HUES64 (cell line): ENCODE measurements at regions not wholly inside any gene's neighbourhood (a gene's known extent, or its start where the extent isn't known, plus 50 kb on each side); places are given as distances from the start of the nearest gene placed in this dataset.

Source experiments
- H3K27ac ChIP-seq: 2 replicates; pipeline ENCODE4 v1.7.0; 2013; ENCODE audit warnings: low read depth, low read length, inconsistent platforms
- H3K27me3 ChIP-seq: 2 replicates; pipeline ENCODE4 v1.6.1; 2013; ENCODE audit warnings: mild to moderate bottlenecking, low read length; ENCODE audit not compliant: insufficient read depth
- H3K36me3 ChIP-seq: 2 replicates; pipeline ENCODE4 v1.6.1; 2013; ENCODE audit warnings: mild to moderate bottlenecking, low read length; ENCODE audit not compliant: insufficient read depth
- H3K4me1 ChIP-seq: 2 replicates; pipeline ENCODE4 v1.6.1; 2013; ENCODE audit warnings: mild to moderate bottlenecking, low read length, moderate library complexity; ENCODE audit not compliant: insufficient read depth
- H3K4me3 ChIP-seq: 2 replicates; pipeline ENCODE4 v1.5.1; 2013; ENCODE audit warnings: mild to moderate bottlenecking, low read length, moderate library complexity
- H3K9ac ChIP-seq: 2 replicates; pipeline ENCODE4 v1.6.1; 2013; ENCODE audit warnings: mild to moderate bottlenecking, low read depth, low read length
- H3K9me3 ChIP-seq: 2 replicates; pipeline ENCODE4 v1.6.1; 2013; ENCODE audit warnings: low read depth, low read length; ENCODE audit not compliant: insufficient read depth
- WGBS: fragments of 150-250, 120-280 bp; methylation state at CpG from one replicate; pipeline ENCODE4 v1.1.7; 2013; ENCODE audit warnings: missing lambda C conversion rate; 5-methylcytosine and 5-hydroxymethylcytosine counted together

DNA sequence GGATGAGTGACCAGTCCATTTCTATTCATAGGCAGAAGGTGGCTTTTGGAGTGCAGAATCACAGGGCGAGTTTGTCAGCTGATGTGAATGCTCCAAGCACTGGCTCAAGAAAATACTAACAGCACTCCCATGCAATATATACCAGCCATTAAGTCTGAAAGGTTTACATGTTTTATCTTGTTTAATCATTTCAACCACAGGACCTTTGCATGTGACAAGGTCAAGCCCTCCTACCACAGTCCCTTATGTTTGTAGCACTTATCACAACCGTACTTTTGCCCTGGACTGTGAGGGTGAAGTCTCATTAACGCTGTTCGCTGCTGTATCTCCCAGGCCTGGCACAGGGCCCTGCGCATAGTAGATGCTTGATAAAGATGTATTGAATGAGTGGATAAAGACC lies 99.3 kb upstream of the PMEPA1 start:
- Histone ChIP-seq H3K27me3 (no peaks in the 10 kb centered on the region), H3K4me1 (peaks cover 10% of the 10 kb centered on the region), H3K9ac (no peak overlapping the region), H3K9me3 (no peaks in the 10 kb centered on the region), H3K36me3 (no peaks in the 10 kb centered on the region), H3K27ac (no peak overlapping the region), H3K4me3 (no peak overlapping the region)
- WGBS: 96% methylated on average over 5 of the region's 5 CpGs

DNA sequence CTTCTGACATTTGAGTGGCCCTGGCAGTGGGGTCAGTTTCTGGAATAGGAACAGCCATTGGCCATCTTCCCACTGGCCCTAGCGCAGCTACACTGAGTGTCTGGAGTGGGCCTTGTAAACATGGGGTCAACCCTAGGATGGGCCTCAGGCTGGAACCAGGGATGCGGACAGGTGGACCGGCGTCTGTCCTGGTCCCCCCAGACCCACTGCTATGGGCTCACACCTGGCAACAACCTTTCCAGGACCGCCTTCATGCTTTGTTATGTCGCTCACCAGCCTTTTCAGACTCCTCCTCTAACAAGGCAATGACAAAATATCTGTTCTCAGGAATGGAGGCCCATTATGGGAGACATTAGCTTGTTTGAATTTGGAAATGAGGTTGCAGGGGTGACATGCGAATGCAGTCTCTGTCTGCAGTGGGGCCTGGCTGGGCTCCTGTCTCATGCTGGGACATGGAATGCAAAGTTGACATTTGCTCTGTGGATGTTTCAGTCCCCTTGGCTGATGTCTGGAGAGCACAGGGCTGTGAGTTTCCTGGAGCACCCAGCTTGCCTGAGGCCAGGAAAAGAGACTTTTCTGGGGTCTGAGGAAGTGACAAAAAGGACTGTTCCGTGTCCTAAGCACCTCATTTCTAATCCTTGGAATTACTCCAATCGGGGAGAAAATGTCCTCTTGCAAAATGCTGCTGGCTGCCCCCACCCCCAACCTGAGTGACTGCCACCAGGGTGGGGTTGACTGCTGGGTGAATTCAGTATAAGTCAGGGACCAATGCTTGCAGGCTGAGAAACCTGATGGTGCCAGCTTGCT lies 98.7 kb upstream of the PMEPA1 start:
- Histone ChIP-seq H3K9me3 (no peaks in the 10 kb centered on the region), H3K27ac (no peak overlapping the region), H3K4me3 (no peak overlapping the region), H3K27me3 (no peaks in the 10 kb centered on the region), H3K36me3 (no peaks in the 10 kb centered on the region), H3K4me1 (peaks cover 10% of the 10 kb centered on the region), H3K9ac (no peak overlapping the region)
- 64% methylated on average over 9 of the region's 9 CpGs for WGBS

DNA sequence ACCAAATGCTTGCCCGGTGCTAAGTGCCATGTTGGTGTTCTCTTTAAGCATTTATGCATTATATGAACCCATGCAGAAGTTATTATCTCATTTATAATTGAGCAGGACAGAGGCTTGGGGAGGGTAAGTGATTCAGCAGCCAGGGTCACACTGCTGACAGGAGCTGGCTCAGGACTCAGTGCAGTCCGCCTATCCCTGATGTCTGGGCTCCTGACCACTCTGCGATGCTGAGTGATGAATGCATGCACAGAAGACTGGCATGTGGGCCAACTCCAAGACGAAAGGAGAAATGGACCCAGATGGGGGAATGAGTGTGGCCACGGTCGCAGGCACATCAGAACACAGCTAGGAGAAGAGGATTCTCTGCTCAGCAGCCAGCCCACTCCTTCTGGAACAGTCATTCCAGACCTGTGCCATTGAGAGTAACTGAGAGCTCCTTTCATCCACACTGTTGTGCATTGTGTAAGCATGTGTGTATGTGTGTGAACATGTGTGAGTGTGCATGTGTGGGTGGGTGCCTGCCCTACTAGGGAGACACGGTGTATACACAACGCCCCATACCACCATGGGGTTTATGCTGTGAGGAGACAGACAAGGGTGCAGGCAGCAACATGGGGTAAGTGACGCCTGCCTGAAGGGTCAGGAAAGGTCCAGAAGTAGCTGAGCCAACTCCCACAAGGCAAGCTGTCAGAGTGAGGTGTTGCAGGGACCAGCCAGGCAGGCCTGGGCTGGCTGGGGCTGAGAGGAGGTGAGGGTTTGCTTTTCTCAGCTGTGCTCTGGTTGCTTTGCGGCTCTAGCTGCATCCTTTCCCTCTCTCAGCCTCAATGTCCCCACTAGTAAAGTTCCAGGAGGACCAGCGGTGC lies 97.8 kb upstream of the PMEPA1 start:
- no peaks in the 10 kb centered on the region for H3K36me3 ChIP-seq
- no peaks in the 10 kb centered on the region for H3K9me3 ChIP-seq
- H3K4me1 ChIP-seq: peaks cover 10% of the 10 kb centered on the region
- no peak overlapping the region for H3K4me3 ChIP-seq
- H3K9ac ChIP-seq: no peak overlapping the region
- 92% methylated on average over 10 of the region's 11 CpGs for WGBS
- H3K27me3 ChIP-seq: no peaks in the 10 kb centered on the region
- H3K27ac ChIP-seq: no peak overlapping the region

DNA sequence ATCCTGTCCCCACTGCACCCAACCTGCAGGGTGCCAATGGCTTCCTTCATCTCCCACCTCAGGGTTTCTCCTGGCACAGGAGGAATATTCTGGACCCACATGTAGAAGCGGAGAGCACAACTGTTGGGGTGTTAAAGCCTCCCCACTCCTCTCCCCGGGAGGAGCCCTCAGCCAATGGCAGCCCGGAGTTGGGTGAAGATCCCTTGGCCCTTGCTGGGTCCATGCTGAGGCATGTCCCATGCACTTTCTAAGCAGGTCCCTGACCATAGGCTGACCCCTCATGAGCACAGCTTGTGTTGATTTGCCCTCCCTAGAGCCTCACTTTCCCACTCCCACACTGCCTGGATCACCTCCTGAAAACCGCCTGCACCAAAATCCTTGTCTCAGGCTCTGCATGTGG lies 97.2 kb upstream of the PMEPA1 start:
- Histone ChIP-seq H3K36me3 (no peaks in the 10 kb centered on the region), H3K27ac (no peak overlapping the region), H3K4me3 (no peak overlapping the region), H3K4me1 (peaks cover 10% of the 10 kb centered on the region), H3K9me3 (no peaks in the 10 kb centered on the region), H3K27me3 (no peaks in the 10 kb centered on the region), H3K9ac (no peak overlapping the region)
- 93% methylated on average over 4 of the region's 4 CpGs for WGBS

DNA sequence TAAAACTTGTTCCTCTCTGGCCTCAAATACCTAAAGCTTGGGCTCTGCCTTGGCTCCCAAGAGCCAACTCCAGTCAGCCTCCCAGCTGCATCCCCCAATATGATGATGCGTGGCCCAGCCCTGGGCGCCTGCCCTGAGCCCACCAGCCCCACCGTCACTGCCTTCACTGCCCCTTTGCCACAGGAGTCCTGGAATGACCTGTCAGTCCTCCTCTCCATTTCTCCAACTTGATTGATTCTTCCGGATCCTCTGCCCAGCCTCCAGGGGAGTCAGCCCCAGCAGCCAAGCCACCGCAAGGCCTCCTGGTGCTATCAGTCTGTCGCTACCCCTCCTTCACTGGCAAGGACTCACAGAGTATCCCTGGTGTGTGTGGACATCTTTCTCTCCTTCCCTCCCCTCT lies 96.7 kb upstream of the PMEPA1 start:
- 95% methylated on average over 6 of the region's 6 CpGs for WGBS
- peaks cover 8% of the 10 kb centered on the region for H3K4me1 ChIP-seq
- H3K9ac ChIP-seq: no peak overlapping the region
- H3K36me3 ChIP-seq: no peaks in the 10 kb centered on the region
- no peak overlapping the region for H3K4me3 ChIP-seq
- no peaks in the 10 kb centered on the region for H3K9me3 ChIP-seq
- no peak overlapping the region for H3K27ac ChIP-seq
- H3K27me3 ChIP-seq: no peaks in the 10 kb centered on the region

DNA sequence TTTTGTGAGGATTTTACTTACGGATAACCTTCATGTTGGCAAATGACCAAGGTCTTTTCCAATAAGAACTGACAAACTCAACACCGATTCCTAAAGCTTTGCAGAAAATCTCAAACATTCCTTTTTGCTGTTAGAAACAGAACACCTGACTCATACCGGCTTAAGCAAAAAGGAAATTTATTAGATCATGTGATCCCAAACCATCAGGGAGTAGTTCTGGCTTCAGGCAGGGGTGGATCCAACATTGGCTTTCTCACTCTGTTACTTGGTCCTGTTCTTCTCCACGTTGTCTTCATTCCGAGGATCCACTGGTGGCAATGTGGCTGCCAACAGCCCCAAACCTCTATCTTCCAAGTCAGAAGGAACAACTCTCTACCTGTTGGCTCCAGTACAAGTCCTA lies 95.9 kb upstream of the PMEPA1 start:
- H3K36me3 ChIP-seq: no peaks in the 10 kb centered on the region
- WGBS: 94% methylated on average over 5 of the region's 5 CpGs
- H3K27ac ChIP-seq: no peak overlapping the region
- peaks cover under 1% of the 10 kb centered on the region; the same call in 1 of the 2 replicates for H3K4me1 ChIP-seq
- no peaks in the 10 kb centered on the region for H3K9me3 ChIP-seq
- no peaks in the 10 kb centered on the region for H3K27me3 ChIP-seq
- H3K4me3 ChIP-seq: no peak overlapping the region
- no peak overlapping the region for H3K9ac ChIP-seq

DNA sequence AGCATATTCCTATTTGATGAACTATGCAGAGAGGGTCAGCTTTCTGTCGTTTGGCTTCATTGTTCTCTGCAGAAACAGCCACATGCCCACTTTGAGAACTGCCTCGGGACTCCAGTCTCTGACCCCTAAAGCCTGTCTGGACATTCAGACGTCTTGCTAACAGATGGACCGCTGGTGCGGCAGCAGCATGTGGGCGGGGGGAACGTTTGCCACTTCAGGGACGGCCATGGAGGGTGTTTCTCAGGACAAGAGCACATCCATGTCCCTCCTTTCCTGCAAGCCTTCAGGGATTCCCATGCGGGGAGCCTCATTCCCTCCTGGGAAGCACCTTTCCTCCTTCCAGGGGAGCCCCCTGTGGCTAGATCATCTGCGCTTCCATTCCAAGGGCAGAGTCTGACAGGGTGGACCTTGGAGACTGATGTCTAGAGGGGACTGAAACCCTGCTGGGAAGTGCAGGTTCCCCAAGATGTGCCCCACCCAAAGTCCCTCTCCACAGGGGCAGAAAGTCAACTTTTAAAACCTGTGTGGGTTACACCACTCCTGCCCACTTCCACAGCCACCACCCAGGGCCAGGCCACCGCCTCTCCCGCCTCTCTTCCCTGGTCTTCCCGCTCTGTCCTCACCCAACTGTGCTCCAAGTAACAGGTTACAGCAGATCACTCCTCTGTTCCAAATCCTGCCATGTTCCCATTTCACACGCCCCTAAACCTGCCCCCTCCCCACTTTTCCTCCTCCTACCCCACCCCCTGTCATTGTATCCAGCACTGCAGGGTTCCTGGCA lies 94.8 kb upstream of the PMEPA1 start:
- H3K27ac ChIP-seq: no peak overlapping the region
- no peaks in the 10 kb centered on the region for H3K9me3 ChIP-seq
- H3K4me3 ChIP-seq: no peak overlapping the region
- WGBS: 83% methylated on average over 14 of the region's 14 CpGs
- H3K4me1 ChIP-seq: no peaks in the 10 kb centered on the region
- no peaks in the 10 kb centered on the region for H3K27me3 ChIP-seq
- no peak overlapping the region for H3K9ac ChIP-seq
- H3K36me3 ChIP-seq: no peaks in the 10 kb centered on the region

DNA sequence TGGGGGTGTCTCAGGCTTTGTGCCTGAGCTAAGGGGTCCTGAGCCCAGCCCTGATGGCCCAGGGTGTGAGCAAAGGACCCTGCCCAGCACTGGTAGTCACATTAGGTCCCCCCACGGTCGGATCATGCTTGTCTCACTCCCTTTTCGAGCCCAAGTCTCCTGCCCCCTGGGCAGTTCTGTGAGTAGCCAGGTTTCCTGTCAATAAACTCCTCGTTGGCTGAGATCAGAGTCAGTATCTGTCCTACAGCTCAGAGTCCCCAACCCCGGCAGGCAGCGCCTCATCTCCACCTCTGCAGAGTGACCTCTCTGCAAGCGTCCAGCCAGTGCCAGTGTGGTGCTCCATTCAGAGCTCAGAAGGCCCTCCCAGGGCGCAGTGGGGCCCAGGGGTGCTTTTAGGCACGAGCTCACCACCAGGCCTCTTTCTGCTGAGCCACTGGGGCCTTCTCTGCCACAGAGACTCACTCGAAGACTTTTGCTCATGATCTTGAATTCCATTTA lies 93.7 kb upstream of the PMEPA1 start:
- 88% methylated on average over 10 of the region's 10 CpGs for WGBS
- H3K4me3 ChIP-seq: no peak overlapping the region
- no peaks in the 10 kb centered on the region for H3K27me3 ChIP-seq

DNA sequence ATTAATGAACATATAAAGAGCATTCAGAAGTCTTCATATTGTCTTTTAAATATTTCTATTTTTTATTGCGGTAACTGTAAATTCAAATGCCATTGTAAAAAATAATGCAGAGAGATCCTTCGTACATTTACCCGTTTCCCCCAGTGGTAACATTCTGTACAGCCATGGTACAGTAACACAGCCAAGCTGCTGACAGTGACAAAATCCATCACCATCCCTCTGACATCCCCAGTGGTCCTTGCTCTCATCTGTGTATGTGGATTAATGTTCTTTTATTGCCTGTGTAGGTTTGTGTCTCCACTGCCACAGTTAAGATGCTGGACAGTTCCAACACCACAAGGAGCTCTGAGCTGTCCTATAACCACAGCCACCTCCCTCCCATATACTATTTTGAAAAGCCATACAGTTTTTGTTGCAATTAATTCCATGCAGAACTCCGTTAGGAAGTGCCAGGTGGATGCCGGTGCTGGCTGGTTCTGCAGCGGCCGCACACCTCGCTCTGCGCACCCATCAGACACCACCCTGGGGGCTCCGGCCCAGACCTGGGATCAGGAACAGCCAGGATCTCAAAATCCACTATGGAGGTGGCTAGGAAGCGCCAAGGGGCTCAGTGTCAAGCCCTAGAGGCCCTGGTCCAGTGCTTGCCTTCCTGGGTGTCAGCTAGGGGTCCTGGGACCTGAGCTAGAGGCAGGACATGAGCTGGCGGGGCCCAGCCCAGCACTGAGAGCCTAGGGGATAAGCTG lies 93.1 kb upstream of the PMEPA1 start:
- Histone ChIP-seq H3K9me3 (no peaks in the 10 kb centered on the region), H3K4me3 (no peak overlapping the region), H3K36me3 (no peaks in the 10 kb centered on the region), H3K27ac (no peak overlapping the region), H3K27me3 (no peaks in the 10 kb centered on the region), H3K9ac (no peak overlapping the region), H3K4me1 (no peaks in the 10 kb centered on the region)
- WGBS: 87% methylated on average over 11 of the region's 12 CpGs

More for the DNA sequence above, 93.7 kb upstream of the PMEPA1 start:
- H3K9ac ChIP-seq: no peak overlapping the region
- H3K27ac ChIP-seq: no peak overlapping the region
- no peaks in the 10 kb centered on the region for H3K36me3 ChIP-seq
- H3K9me3 ChIP-seq: no peaks in the 10 kb centered on the region
- H3K4me1 ChIP-seq: no peaks in the 10 kb centered on the region

DNA sequence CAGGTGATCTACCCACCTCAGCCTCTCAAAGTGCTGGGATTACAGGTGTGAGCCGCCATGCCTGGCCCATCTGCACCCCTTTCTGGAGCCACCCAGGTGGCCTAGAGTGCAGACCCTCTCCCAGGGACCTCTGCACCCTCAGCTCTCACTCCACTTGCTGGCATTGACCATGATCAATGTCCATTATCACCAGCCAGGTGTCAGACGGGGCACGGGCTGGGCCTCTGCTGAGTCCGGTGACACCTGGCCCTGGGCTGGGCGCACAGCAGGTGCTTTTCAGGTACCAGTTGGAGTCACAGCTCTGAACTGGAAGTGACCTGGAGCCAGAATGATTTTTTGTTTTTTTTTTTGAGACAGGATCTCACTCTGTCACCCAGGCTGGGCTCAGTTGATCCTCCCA lies 91.8 kb upstream of the PMEPA1 start:
- H3K4me3 ChIP-seq: no peak overlapping the region
- no peaks in the 10 kb centered on the region for H3K9me3 ChIP-seq
- no peak overlapping the region for H3K27ac ChIP-seq
- no peaks in the 10 kb centered on the region for H3K36me3 ChIP-seq
- H3K27me3 ChIP-seq: no peaks in the 10 kb centered on the region
- WGBS: 76% methylated on average over 5 of the region's 5 CpGs
- H3K4me1 ChIP-seq: no peaks in the 10 kb centered on the region
- H3K9ac ChIP-seq: no peak overlapping the region
